Trophoblast cell (in vitro differentiated cells and primary cell): ENCODE measurements at regions not wholly inside any gene's neighbourhood (a gene's known extent, or its start where the extent isn't known, plus 50 kb on each side); places are given as distances from the start of the nearest gene placed in this dataset.
"Not testable (repeated sequence)": the region's sequence is repeated elsewhere in the genome, so short reads cannot be mapped to it uniquely, and the experiment has no call there.

Experiments
- DNase-seq, 2 donors: peaks; one replicate each; pipeline ENCODE4 v3.0.0-alpha.2; 2016
- H2AFZ ChIP-seq: 2 replicates; pipeline ENCODE4 v1.6.1; 2013; ENCODE audit warnings: low read length, moderate library complexity, mild to moderate bottlenecking; ENCODE audit not compliant: insufficient read depth, poor library complexity
- H2AK5ac ChIP-seq: 2 replicates; pipeline ENCODE4 v1.6.1; 2013; ENCODE audit warnings: mild to moderate bottlenecking, low read length
- H2BK120ac ChIP-seq: 2 replicates; pipeline ENCODE4 v1.6.1; 2013; ENCODE audit warnings: low read length, mild to moderate bottlenecking, moderate library complexity; ENCODE audit not compliant: insufficient read depth, poor library complexity
- H2BK12ac ChIP-seq: 2 replicates; pipeline ENCODE4 v1.6.1; 2013; ENCODE audit warnings: mild to moderate bottlenecking, low read length, moderate library complexity
- H2BK5ac ChIP-seq: 2 replicates; pipeline ENCODE4 v1.6.1; 2013; ENCODE audit warnings: low read length, low read depth, moderate library complexity, mild to moderate bottlenecking; ENCODE audit not compliant: poor library complexity
- H3K14ac ChIP-seq: 2 replicates; pipeline ENCODE4 v1.6.1; 2013; ENCODE audit warnings: mild to moderate bottlenecking, low read length
- H3K18ac ChIP-seq: 2 replicates; pipeline ENCODE4 v1.6.1; 2013; ENCODE audit warnings: mild to moderate bottlenecking, low read length
- H3K23ac ChIP-seq: 2 replicates; pipeline ENCODE4 v1.6.1; 2013; ENCODE audit warnings: low read length
- H3K27ac ChIP-seq: 2 replicates; pipeline ENCODE4 v1.5.1; 2013; ENCODE audit warnings: low read depth, mild to moderate bottlenecking, inconsistent platforms, low read length, moderate library complexity
- H3K27me3 ChIP-seq: 2 replicates; pipeline ENCODE4 v1.6.1; 2013; ENCODE audit warnings: inconsistent platforms, mild to moderate bottlenecking, low read length, moderate library complexity; ENCODE audit not compliant: insufficient read depth
- H3K36me3 ChIP-seq, 2 experiments: 1 replicate in 1 of 2; 2 replicates in 1 of 2; pipeline ENCODE4 v1.6.1; 2013; ENCODE audit warnings: low read length in 2 of 2, mild to moderate bottlenecking in 2 of 2, moderate library complexity in 1 of 2; ENCODE audit not compliant: insufficient read depth in 2 of 2, control insufficient read depth in 1 of 2
- H3K4ac ChIP-seq: 2 replicates; pipeline ENCODE4 v1.6.1; 2013; ENCODE audit warnings: low read depth, mild to moderate bottlenecking, low read length, moderate library complexity
- H3K4me1 ChIP-seq, 2 experiments: 1 replicate in 1 of 2; 2 replicates in 1 of 2; pipeline ENCODE4 v1.6.1; 2013; ENCODE audit warnings: low read length in 2 of 2, mild to moderate bottlenecking in 2 of 2, moderate library complexity in 1 of 2; ENCODE audit not compliant: insufficient read depth in 2 of 2, control insufficient read depth in 1 of 2
- H3K4me2 ChIP-seq: 2 replicates; pipeline ENCODE4 v1.6.1; 2013; ENCODE audit warnings: inconsistent platforms, mild to moderate bottlenecking, low read length, moderate library complexity
- H3K4me3 ChIP-seq: 2 replicates; pipeline ENCODE4 v1.5.1; 2013; ENCODE audit warnings: mild to moderate bottlenecking, low read depth, low read length, inconsistent platforms
- H3K79me1 ChIP-seq: one replicate; pipeline ENCODE4 v1.6.1; 2013; ENCODE audit warnings: low read length
- H3K79me2 ChIP-seq: 2 replicates; pipeline ENCODE4 v1.6.1; 2013; ENCODE audit warnings: low read length, mild to moderate bottlenecking; ENCODE audit not compliant: control insufficient read depth, insufficient read depth, poor library complexity
- H3K9ac ChIP-seq: 2 replicates; pipeline ENCODE4 v1.6.1; 2013; ENCODE audit warnings: mild to moderate bottlenecking, low read length
- H3K9me3 ChIP-seq: 2 replicates; pipeline ENCODE4 v1.6.1; 2013; ENCODE audit warnings: low read depth, mild to moderate bottlenecking, control low read depth, inconsistent platforms, low read length; ENCODE audit not compliant: insufficient read depth
- H4K12ac ChIP-seq: 2 replicates; pipeline ENCODE4 v1.6.1; 2013; ENCODE audit warnings: low read depth, mild to moderate bottlenecking, low read length, moderate library complexity
- H4K8ac ChIP-seq: 2 replicates; pipeline ENCODE4 v1.6.1; 2013; ENCODE audit warnings: low read depth, mild to moderate bottlenecking, low read length, moderate library complexity
- H4K91ac ChIP-seq: one replicate; pipeline ENCODE4 v1.6.1; 2013; ENCODE audit warnings: low read depth, mild to moderate bottlenecking, low read length, moderate library complexity
- WGBS: extraction: QIAGEN DNeasy Blood & Tissue Kit; methylation state at CpG from one replicate; pipeline ENCODE4 v1.1.7; 2013; ENCODE audit warnings: missing lambda C conversion rate; ENCODE audit not compliant: insufficient read length, insufficient coverage; ENCODE audit errors: extremely low coverage; 5-methylcytosine and 5-hydroxymethylcytosine counted together

DNA sequence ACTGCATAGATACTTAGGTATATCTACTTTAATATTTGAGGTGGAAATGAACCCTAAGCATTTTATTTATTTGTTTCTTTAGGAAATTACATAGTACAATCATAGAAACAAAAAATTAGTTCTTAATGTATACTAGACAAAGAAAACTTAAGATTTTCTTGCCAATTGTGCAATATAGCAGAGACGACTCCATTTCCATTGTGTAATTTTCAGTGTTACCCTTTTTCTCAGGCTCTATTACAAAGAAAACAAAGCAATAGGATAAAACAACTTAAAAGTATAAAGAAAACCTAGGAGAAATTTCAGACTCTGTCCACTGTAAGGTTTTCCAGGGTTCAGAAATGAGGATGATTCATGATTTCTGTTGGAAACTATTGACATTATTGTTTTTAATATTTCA, 89.0 kb upstream of the SERTAD2 start:
- no peaks in the 10 kb centered on the region for H3K4me1 ChIP-seq
- H3K27me3 ChIP-seq, result no peaks in the 10 kb centered on the region
- no peak overlapping the region for H2BK12ac ChIP-seq
- H2BK120ac ChIP-seq, result no peak overlapping the region
- H2BK5ac ChIP-seq, result no peak overlapping the region
- H3K18ac ChIP-seq, result no peak overlapping the region
- DNase-seq, result no peak
- H4K8ac ChIP-seq, result no peak overlapping the region
- no peaks in the 10 kb centered on the region for H3K79me1 ChIP-seq
- H4K12ac ChIP-seq, result no peak overlapping the region
- H3K79me2 ChIP-seq, result no peaks in the 10 kb centered on the region
- H3K27ac ChIP-seq, result no peak overlapping the region
- H3K36me3 ChIP-seq, result no peaks in the 10 kb centered on the region
- H3K4ac ChIP-seq, result no peak overlapping the region
- H3K23ac ChIP-seq, result no peak overlapping the region
- H3K9ac ChIP-seq, result no peak overlapping the region
- H2AFZ ChIP-seq, result no peak overlapping the region
- no CpG with 5 or more reads among the region's 1 CpG for WGBS
- H4K91ac ChIP-seq, result no peak overlapping the region
- no peak overlapping the region for H2AK5ac ChIP-seq
- no peak overlapping the region for H3K4me3 ChIP-seq
- H3K4me2 ChIP-seq, result no peak overlapping the region
- no peaks in the 10 kb centered on the region for H3K9me3 ChIP-seq
- H3K14ac ChIP-seq, result no peak overlapping the region

DNA sequence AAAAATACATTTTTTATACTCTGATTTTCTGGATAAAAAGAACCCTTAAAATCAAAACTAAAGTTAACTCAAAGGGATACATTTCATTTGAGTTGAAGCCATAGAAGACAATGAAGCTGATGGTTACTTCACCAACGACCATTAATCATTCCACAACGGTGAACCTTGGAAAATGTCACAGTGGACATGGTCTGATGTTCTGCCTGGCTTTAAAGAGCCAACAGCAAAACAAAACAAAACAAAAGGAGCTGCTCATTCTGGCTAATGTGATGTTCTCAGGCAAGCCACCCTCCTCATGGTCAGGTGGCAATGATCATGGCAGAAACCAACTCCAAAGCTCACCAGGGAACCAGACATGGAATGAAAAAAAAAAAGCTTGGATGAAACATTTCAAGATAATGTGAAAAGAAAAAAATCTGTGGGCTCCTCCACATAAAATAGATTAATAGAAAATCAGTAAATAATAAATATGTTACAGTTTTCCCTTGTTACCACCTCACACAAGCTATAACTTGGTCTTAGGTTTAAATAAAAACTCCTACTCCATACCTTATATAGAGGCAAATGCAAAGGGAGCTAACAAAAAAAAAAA, 90.1 kb upstream of the SERTAD2 start:
- Histone ChIP-seq H2AFZ (no peak overlapping the region), H2BK5ac (no peak overlapping the region), H2AK5ac (no peak overlapping the region), H3K27ac (no peak overlapping the region), H3K4me2 (no peak overlapping the region), H3K4ac (no peak overlapping the region), H3K9ac (no peak overlapping the region), H3K23ac (no peak overlapping the region), H3K4me1 (no peaks in the 10 kb centered on the region), H4K91ac (no peak overlapping the region), H3K4me3 (no peak overlapping the region), H4K8ac (no peak overlapping the region), H2BK12ac (no peak overlapping the region), H3K79me1 (no peaks in the 10 kb centered on the region), H2BK120ac (no peak overlapping the region), H3K27me3 (no peaks in the 10 kb centered on the region), H3K14ac (no peak overlapping the region), H3K36me3 (no peaks in the 10 kb centered on the region), H3K79me2 (no peaks in the 10 kb centered on the region), H4K12ac (no peak overlapping the region), H3K9me3 (no peaks in the 10 kb centered on the region), H3K18ac (no peak overlapping the region)
- WGBS, result no CpG with 5 or more reads among the region's 2 CpGs
- DNase-seq, result no peak

DNA sequence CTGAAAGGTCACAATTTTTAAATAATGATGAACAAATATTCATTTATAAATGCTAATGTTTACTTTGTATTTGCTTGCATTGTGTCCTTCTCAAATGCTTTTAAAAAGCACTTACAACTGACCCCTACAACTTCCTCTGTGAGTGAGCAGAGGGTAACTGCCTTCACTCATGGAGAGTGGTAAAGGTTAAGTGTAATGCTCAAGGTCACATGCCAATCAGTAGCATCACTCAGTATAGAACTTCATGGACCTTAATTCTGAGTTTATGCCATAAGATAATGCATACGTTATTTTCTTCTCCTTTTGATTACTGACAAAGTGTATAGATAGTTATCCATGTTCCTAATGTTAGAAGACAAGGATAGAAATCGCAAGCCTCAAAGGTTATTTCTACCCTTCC, 91.8 kb upstream of the SERTAD2 start:
- H2BK5ac ChIP-seq, result no peak overlapping the region
- H3K79me2 ChIP-seq, result no peaks in the 10 kb centered on the region
- no peak overlapping the region for H3K14ac ChIP-seq
- no peak overlapping the region for H3K9ac ChIP-seq
- H4K12ac ChIP-seq, result no peak overlapping the region
- H3K4me1 ChIP-seq, result no peaks in the 10 kb centered on the region
- no peak overlapping the region for H3K4me3 ChIP-seq
- no peak overlapping the region for H2AFZ ChIP-seq
- H2BK12ac ChIP-seq, result no peak overlapping the region
- no peak overlapping the region for H4K8ac ChIP-seq
- no peak overlapping the region for H3K4ac ChIP-seq
- H3K79me1 ChIP-seq, result peaks cover 6% of the 10 kb centered on the region
- H2BK120ac ChIP-seq, result no peak overlapping the region
- H3K36me3 ChIP-seq, result no peaks in the 10 kb centered on the region
- H3K23ac ChIP-seq, result no peak overlapping the region
- no peak overlapping the region for H3K27ac ChIP-seq
- H3K9me3 ChIP-seq, result no peaks in the 10 kb centered on the region
- H3K18ac ChIP-seq, result no peak overlapping the region
- H4K91ac ChIP-seq, result no peak overlapping the region
- DNase-seq, result no peak
- H3K4me2 ChIP-seq, result no peak overlapping the region
- no peak overlapping the region for H2AK5ac ChIP-seq
- no peaks in the 10 kb centered on the region for H3K27me3 ChIP-seq
- no CpG with 5 or more reads among the region's 2 CpGs for WGBS

DNA sequence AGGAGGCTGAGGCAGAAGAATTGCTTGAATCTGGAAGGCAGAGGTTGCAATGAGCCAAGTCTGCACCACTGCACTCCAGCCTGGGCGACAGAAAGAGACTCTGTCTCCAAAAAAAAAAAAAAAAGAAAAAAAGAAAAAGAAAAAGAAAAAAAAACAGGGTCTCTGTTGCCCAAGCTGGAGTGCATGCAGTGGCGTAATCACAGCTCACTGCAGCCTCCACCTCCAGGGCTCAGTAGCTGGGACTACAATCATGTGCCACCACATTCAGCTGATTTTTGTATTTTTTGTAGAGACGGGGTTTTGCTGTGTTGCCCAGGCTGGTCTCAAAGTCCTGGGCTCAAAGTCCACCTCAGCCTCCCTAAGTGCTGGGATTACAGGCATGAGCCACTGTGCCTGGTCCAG, 94.0 kb upstream of the SERTAD2 start:
- not testable (repeated sequence) for H3K79me2 ChIP-seq, H2BK12ac ChIP-seq, H4K8ac ChIP-seq, H3K4ac ChIP-seq, H4K91ac ChIP-seq, H3K4me3 ChIP-seq, H3K9ac ChIP-seq, H3K9me3 ChIP-seq, DNase-seq, H4K12ac ChIP-seq, H2BK120ac ChIP-seq, H3K27ac ChIP-seq, H3K27me3 ChIP-seq, H3K4me2 ChIP-seq, H2AK5ac ChIP-seq, H3K4me1 ChIP-seq, H2BK5ac ChIP-seq, H3K23ac ChIP-seq, H2AFZ ChIP-seq, H3K18ac ChIP-seq, H3K36me3 ChIP-seq, H3K14ac ChIP-seq
- H3K79me1 ChIP-seq, result peaks cover 13% of the 10 kb centered on the region
- WGBS, result no CpG with 5 or more reads among the region's 3 CpGs
